Lower lobe of right lung (tissue), 2 donors: ENCODE measurements at regions not wholly inside any gene's neighbourhood (a gene's known extent, or its start where the extent isn't known, plus 50 kb on each side); places are given as distances from the start of the nearest gene placed in this dataset.

ENCODE experiments used
- ATAC-seq, 2 donors: fragments of 200-7000 bp; cut with Tn5 transposase; one replicate each; pipeline ENCODE4 v1.9.1; 2020 to 2022; ENCODE audit warnings: mild to moderate bottlenecking in 2 of 2, moderate library complexity in 2 of 2
- DNase-seq: peaks from one replicate; pipeline ENCODE4 v3.0.0-alpha.2; 2020
- H3K27ac ChIP-seq: fragments of 200-600 bp; one replicate; pipeline ENCODE4 v1.8.0; 2022
- H3K27me3 ChIP-seq: fragments of 200-600 bp; one replicate; pipeline ENCODE4 v1.8.0; 2022; ENCODE audit warnings: low read depth
- H3K36me3 ChIP-seq: fragments of 200-600 bp; one replicate; pipeline ENCODE4 v1.8.0; 2022; ENCODE audit warnings: mild to moderate bottlenecking
- H3K4me1 ChIP-seq: fragments of 200-600 bp; one replicate; pipeline ENCODE4 v1.8.0; 2022
- H3K4me3 ChIP-seq: fragments of 200-600 bp; one replicate; pipeline ENCODE4 v1.8.0; 2022; ENCODE audit warnings: mild to moderate bottlenecking
- H3K9me3 ChIP-seq: fragments of 200-600 bp; one replicate; pipeline ENCODE4 v1.8.0; 2022
- CTCF ChIP-seq: fragments of 200-600 bp; IDR thresholded peaks from one replicate; pipeline ENCODE4 v1.8.0; 2022; ENCODE audit warnings: antibody characterized with exemption, mild to moderate bottlenecking
- intact Hi-C: fragments of 100-400 bp; cut with DNase I; formaldehyde crosslinking; loops from one replicate; pipeline ENCODE4 v1.11.0; 2022
- donor health status: DM: no; HTN: yes; CAD: no; lungs with severe emphysema.

- no peaks in the 10 kb centered on the region for H3K4me1 ChIP-seq
- ATAC-seq, result no peak
- H3K36me3 ChIP-seq, result no peaks in the 10 kb centered on the region
- no peaks in the 10 kb centered on the region for H3K27me3 ChIP-seq
- intact Hi-C loops, result no loop called here
- H3K27ac ChIP-seq, result no peak overlapping the region
- no peak overlapping the region for H3K4me3 ChIP-seq
- DNase-seq, result no peak
- H3K9me3 ChIP-seq, result no peaks in the 10 kb centered on the region
- no peak for TF ChIP-seq CTCF
Measured at GRCh38 chr1:106232128-106232527, 824.3 kb upstream of the PRMT6 start.

GRCh38 chr1:106233511-106233910 lies 823.0 kb upstream of the PRMT6 start:
- no peaks in the 10 kb centered on the region for H3K4me1 ChIP-seq
- no peak for DNase-seq
- H3K4me3 ChIP-seq, result no peak overlapping the region
- no peaks in the 10 kb centered on the region for H3K9me3 ChIP-seq
- no peak for TF ChIP-seq CTCF
- no peaks in the 10 kb centered on the region for H3K36me3 ChIP-seq
- no peaks in the 10 kb centered on the region for H3K27me3 ChIP-seq
- ATAC-seq, result no peak
- intact Hi-C loops, result no loop called here
- H3K27ac ChIP-seq, result no peak overlapping the region

GRCh38 chr1:106249365-106249764 lies 807.1 kb upstream of the PRMT6 start:
- Histone ChIP-seq H3K27ac (no peak overlapping the region), H3K27me3 (no peaks in the 10 kb centered on the region), H3K36me3 (no peaks in the 10 kb centered on the region), H3K4me1 (no peaks in the 10 kb centered on the region), H3K4me3 (no peak overlapping the region), H3K9me3 (no peaks in the 10 kb centered on the region)
- ATAC-seq, result no peak
- no peak for TF ChIP-seq CTCF
- intact Hi-C loops, result no loop called here
- no peak for DNase-seq

- DNase-seq, result no peak
- Histone ChIP-seq H3K27ac (no peak overlapping the region), H3K27me3 (no peaks in the 10 kb centered on the region), H3K9me3 (no peaks in the 10 kb centered on the region), H3K4me1 (no peaks in the 10 kb centered on the region), H3K4me3 (no peak overlapping the region), H3K36me3 (no peaks in the 10 kb centered on the region)
- no peak for ATAC-seq
- intact Hi-C loops, result no loop called here
- TF ChIP-seq CTCF, result no peak
Measured at GRCh38 chr1:106249810-106250209, 806.7 kb upstream of the PRMT6 start.

- intact Hi-C loops, result no loop called here
- Histone ChIP-seq H3K36me3 (no peaks in the 10 kb centered on the region), H3K4me1 (no peaks in the 10 kb centered on the region), H3K27me3 (no peaks in the 10 kb centered on the region), H3K27ac (no peak overlapping the region), H3K9me3 (peaks cover under 1% of the 10 kb centered on the region), H3K4me3 (no peak overlapping the region)
- TF ChIP-seq CTCF, result no peak
- ATAC-seq, result no peak
- DNase-seq, result no peak
Measured at GRCh38 chr1:106254748-106255147, 801.7 kb upstream of the PRMT6 start.

GRCh38 chr1:106266786-106267185 lies 789.7 kb upstream of the PRMT6 start:
- Histone ChIP-seq H3K9me3 (peaks cover 6% of the 10 kb centered on the region), H3K36me3 (no peaks in the 10 kb centered on the region), H3K4me3 (no peak overlapping the region), H3K4me1 (no peaks in the 10 kb centered on the region), H3K27me3 (no peaks in the 10 kb centered on the region), H3K27ac (no peak overlapping the region)
- DNase-seq (no peak), ATAC-seq (no peak)
- intact Hi-C loops, result no loop called here
- TF ChIP-seq CTCF, result no peak
